Activated CD4-positive, alpha-beta T cell treated with anti-CD3 and anti-CD28 coated beads, Interleukin-2, amount 50 U/mL, for 1 hour (primary cell): ENCODE measurements at regions not wholly inside any gene's neighbourhood (a gene's known extent, or its start where the extent isn't known, plus 50 kb on each side); places are given as distances from the start of the nearest gene placed in this dataset.

Source experiments
- DNase-seq: peaks from one replicate; pipeline ENCODE4 v3.0.0-alpha.2; 2020

DNA sequence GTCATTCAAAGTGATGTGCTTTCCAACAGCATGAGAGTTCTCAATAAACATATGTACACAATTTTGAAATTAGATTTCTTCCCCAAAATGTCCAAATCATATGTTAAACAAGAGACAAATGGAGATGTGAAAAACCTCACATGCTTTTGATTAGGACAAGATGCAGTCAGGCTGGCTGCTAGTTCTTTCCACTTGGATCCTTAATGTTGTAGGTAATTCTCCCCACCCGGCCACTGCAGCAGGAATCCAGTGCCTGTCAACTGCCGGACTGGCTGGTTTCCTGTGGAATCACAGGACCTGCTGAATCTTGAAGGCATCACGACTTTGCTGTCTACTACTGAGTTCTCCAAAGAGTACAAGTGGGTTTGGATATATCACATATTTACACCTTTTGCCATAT is 138.6 kb upstream of the AKR1E2 start:
- DNase-seq = no peak

GRCh38 chr10:4686644-4686996 is 139.4 kb upstream of the AKR1E2 start:
- no peak for DNase-seq

- DNase-seq = no peak
Observed at GRCh38 chr10:4685904-4686643, 139.9 kb upstream of the AKR1E2 start.

DNA sequence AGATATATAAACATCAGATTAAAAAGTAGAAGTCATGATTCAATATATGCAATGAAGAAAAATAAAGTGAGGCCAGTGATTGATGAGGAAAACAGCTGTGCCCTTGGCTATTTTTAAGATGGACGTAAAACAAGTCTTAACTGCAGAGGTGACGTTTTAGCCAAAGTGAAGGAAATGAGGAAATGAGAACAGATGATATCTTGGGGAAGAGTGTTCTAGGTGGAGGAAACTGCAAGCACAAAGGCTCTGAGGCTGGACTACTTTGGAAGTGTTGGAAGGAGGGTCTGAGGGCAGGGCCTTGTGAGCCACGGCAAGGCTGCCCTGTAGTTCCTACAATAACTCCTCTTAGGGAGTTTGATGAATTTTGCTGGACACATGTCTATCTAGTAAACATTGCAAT is 140.5 kb upstream of the AKR1E2 start:
- no peak for DNase-seq

DNA sequence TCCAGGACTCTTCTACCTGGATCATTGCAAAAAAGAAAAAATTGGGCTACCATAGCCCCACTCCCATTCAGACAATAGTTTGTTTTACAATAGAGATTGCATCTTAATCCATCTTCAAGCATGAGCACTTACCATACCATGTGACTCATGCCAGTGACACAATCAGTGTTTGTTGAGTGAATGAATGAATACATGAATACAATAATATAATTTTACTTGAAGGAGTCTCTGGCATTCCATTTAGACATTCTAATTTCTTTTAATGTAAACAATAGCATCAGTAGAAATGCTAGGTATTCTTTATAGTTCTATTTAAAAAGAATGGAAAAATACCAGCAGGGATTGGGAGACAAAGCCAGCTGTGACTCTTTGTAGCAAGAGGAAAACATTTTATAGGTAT is 141.6 kb upstream of the AKR1E2 start:
- DNase-seq = no peak

GRCh38 chr10:4683838-4684237 is 142.2 kb upstream of the AKR1E2 start:
- no peak for DNase-seq

- no peak for DNase-seq
Observed at GRCh38 chr10:4683137-4683536, 142.9 kb upstream of the AKR1E2 start.

- no peak for DNase-seq
Observed at GRCh38 chr10:4678951-4679671, 146.9 kb upstream of the AKR1E2 start.

GRCh38 chr10:4678023-4678950 is 147.7 kb upstream of the AKR1E2 start:
- DNase-seq = no peak

DNA sequence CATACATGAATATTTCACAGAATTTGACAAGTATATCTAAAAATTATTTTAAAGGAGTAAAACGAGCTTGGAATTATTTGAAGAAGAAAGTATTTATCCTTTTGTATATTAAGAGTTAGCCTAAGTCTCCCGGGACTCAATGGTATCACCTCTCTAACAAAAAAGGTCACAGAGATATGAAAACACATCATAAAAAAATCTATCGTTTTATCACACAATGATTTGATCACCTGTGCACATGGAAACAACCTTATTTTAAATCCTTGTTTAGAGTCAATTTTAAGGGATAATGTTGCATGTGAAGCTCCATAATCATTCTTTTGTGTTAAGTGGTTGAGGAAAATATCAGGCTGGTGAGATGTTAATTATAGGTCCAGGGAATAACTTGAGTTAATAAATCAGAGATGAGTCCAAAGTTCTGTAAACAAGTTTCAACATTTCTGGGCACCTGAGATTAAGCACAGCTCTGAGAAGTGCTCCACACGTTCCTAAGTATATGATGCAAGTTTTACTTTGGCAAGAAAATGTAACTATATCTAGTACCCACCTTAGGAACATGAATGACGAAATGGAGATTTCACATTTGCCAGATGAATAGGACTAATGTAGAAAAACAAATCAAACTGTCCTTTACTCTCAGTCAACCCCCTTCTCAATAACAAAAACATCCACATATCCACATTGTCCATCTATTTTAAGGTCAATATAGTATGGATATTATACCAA is 148.5 kb upstream of the AKR1E2 start:
- DNase-seq = no peak

- no peak for DNase-seq
Observed at GRCh38 chr10:4676566-4676965, 149.4 kb upstream of the AKR1E2 start.

DNA sequence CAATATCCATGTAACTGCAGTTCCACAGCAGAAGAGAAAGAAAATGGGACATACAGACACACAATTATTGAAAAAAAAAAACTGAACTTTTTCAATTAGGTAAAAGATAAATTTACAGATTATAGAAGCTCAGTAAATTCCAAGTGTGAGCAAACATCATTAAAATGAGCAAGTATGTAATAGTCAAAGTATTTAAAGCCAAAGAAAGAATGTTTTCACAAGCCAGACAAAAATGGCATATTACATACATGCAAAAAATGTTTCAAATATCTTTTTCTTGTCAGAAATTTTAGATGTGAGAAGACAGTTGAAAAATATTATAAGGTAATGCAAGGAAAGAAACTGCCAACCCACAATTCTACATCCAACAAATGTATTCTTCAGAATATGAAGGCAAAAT is 150.2 kb upstream of the AKR1E2 start:
- no peak for DNase-seq

- no peak for DNase-seq
Observed at GRCh38 chr10:4673279-4674040, 152.5 kb upstream of the AKR1E2 start.

DNA sequence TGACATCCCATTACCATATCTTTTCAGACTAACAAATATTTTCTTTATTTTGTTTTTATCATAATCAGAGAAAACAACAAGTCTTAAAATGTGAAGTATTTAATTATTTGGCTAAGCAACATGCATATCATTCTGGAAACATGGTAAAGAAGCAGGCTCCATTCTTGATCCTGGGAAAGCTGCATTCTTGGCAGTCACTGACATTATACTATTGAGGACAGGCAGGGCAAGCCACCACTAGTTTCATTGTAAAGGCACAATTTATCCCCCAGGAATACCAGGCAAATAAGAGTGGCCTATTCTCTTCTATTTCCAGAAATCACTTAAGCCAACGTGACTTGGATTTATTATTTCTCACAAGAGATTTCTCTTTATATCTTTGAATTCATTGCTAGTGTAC is 153.8 kb upstream of the AKR1E2 start:
- DNase-seq = no peak

- DNase-seq = no peak
Observed at GRCh38 chr10:4671451-4672145, 154.4 kb upstream of the AKR1E2 start.

GRCh38 chr10:4670737-4671136 is 155.3 kb upstream of the AKR1E2 start:
- no peak for DNase-seq

DNA sequence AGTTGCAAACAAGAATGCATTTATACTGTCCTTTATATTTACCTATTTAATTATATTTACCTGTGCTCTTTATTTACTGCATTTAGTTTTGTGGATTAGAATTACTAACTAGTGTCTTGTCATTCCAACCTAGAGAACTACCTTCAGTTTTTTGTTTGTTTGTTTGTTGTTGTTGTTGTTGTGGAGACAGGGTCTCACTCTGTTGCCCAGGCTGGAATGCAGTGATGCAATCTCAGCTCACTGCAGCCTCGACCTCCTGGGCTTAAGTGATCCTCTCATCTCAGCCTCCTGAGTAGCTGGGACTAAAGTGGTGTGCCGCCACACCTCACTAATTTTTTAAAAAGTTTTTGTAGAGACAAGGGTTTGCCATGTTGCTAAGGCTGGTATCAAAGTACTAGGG is 156.4 kb upstream of the AKR1E2 start:
- DNase-seq = no peak

DNA sequence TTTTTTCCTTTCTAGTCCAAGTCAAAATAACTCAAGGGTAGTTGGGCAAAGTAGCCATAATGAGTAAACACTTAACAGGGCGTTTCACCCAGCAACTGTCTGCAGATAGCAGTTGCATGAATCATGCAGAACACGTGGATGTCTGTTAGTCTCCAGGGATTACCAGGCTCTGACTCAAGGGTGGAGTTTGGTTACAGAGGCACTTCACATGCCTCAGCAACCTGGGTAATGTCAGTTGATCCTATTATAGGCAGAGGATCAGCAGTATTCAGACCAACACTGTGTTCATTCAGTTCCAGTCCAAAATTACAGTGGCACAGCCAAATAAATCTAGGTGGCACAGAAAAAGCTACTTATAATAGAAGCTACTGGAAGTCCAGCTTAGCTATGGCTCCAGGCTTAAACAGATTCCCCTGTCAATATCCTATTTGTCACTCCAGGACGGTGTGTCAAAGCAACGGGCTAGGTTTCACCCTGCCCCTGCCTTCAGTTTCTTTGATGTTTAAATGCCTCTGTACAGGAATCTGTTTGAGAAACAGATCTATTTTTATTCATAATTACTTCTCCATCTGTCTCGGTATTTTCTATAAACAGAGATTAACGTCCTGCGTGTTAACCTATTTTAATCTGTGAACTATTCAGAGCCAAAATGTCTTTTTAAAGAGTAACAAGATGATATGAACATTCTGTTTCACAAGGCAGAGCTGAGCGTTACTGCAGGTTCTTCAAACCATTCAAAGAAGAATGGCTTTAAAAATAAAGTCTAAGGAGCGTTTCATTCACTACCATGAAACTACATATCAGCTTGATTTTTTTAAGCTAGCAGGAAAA is 162.6 kb upstream of the AKR1E2 start:
- no peak for DNase-seq

DNA sequence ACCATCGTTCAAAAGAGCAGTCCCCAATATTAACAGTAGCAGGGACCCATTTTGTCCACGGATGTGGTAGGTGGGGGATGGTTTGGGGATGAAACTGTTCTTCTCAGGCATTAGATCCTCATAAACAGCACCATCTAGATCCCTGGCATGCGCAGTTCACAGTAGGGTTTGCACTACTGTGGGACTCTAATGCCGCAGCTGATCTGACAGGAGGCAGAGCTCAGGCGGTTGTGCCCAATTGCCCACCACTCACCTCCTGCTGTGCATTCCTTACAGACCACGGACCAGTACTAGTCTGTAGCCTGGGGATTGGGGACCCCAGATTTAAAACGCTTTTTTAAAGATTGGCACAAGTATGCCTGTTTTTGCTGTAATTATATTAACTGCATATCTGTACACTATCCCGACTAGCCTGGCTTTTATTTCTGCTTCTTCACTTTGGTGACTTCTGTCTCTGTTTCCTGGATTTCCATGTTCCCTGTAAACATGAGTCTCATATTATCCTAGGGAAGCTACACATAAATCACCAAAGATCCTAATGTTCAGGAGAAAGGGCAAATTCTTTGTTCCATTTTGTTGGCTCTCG is 163.3 kb upstream of the AKR1E2 start:
- DNase-seq = no peak
